ENCODE measurements at regions not wholly inside any gene's neighbourhood (a gene's known extent, or its start where the extent isn't known, plus 50 kb on each side); places are given as distances from the start of the nearest gene placed in this dataset.

DNA sequence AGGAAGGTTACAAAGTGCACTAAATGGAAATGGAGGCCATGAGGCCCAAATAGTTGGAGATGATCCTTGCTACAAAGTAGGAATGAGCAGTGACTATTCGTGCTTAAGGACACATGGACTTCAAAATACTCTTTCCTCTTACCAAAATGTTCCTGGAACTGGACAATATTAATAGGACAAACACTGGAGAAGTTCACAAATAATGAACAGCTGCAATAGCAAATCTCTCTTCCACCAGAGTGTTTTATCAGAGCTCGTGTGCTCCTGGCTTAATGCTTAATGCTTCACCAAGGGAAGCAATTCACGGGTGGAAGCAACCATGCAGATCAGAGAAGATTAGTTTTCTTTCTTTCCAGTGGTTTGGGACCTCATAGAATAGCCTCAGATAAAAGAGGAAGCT lies 435.4 kb downstream of the BCKDHB start:
- intact Hi-C loops (cut with DNase I; ENCODE audit: low total_unique reads): no loop called here

DNA sequence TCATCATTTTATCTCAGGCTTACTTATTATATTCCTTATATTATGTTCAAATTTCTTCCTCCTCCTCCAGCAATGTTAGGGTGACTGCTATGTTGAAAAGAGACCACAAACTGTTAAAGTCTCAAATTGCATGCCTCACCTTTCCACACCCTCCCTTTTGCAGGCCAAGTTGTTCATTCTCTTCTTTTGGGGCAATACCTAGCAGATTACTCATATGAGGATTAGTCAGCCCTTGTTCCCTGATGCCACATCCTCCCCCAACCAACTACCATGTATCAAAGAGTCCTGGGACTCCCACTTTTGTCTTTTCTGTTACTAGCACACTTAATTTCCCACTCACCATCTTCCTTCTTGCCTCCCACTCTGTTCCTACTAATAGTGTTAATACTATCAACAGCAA lies 434.7 kb downstream of the BCKDHB start:
- H3K9me3 ChIP-seq: peaks cover 0 to 2% (median 0%) of the 10 kb centered on the region in 4 donors
- intact Hi-C loops (cut with DNase I; ENCODE audit: low total_unique reads): no loop called here

More for the DNA sequence above, 435.4 kb downstream of the BCKDHB start:
- DNase-seq: no peak
- H3K36me3 ChIP-seq: no peaks in the 10 kb centered on the region
- 49 to 62% (median 58%) methylated on average over 3 of the region's 3 CpGs for WGBS, 5 donors
- H3K27me3 ChIP-seq: no peaks in the 10 kb centered on the region
- H3K27ac ChIP-seq: no peak overlapping the region
- TF ChIP-seq POLR2AphosphoS5 (IDR thresholded peaks at IDR 0.05) (no peak), EP300 (IDR thresholded peaks at IDR 0.05) (no peak), POLR2A (IDR thresholded peaks at IDR 0.05) (no peak)
- TF ChIP-seq, protein P1, sequence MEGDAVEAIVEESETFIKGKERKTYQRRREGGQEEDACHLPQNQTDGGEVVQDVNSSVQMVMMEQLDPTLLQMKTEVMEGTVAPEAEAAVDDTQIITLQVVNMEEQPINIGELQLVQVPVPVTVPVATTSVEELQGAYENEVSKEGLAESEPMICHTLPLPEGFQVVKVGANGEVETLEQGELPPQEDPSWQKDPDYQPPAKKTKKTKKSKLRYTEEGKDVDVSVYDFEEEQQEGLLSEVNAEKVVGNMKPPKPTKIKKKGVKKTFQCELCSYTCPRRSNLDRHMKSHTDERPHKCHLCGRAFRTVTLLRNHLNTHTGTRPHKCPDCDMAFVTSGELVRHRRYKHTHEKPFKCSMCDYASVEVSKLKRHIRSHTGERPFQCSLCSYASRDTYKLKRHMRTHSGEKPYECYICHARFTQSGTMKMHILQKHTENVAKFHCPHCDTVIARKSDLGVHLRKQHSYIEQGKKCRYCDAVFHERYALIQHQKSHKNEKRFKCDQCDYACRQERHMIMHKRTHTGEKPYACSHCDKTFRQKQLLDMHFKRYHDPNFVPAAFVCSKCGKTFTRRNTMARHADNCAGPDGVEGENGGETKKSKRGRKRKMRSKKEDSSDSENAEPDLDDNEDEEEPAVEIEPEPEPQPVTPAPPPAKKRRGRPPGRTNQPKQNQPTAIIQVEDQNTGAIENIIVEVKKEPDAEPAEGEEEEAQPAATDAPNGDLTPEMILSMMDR (IDR thresholded peaks at IDR 0.05): no peak
- no peaks in the 10 kb centered on the region for H3K9me3 ChIP-seq
- no peaks in the 10 kb centered on the region for H3K4me1 ChIP-seq
- H3K4me3 ChIP-seq: no peak overlapping the region

DNA sequence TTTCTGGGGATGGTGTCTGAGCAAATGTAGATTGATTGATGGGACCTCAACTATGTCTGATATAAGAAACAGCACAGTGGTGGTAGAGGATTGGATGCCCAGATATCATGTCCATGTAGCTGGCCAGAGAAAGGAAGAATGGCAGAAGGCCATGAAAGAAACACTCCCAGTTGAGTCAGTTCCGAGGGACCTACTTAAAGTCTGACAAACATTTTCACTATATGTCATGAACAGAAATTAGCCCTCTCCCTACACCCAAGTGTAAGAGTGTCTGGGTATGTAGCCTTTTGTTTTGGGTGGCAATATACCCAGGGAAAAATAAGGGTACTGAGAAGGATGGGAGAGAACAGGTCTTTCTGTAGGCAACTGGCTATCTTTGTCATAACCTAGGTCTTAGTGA lies 434.2 kb downstream of the BCKDHB start:
- 88 to 100% (median 94%) methylated on average over 1 of the region's 1 CpG for WGBS, 5 donors
- TF ChIP-seq, protein P1 (IDR thresholded peaks at IDR 0.05): no peak
- TF ChIP-seq POLR2A (IDR thresholded peaks at IDR 0.05) (no peak), POLR2AphosphoS5 (IDR thresholded peaks at IDR 0.05) (no peak), EP300 (IDR thresholded peaks at IDR 0.05) (no peak)
- H3K4me3 ChIP-seq: no peak overlapping the region
- intact Hi-C loops (cut with DNase I; ENCODE audit: low total_unique reads): no loop called here
- DNase-seq: no peak
- H3K27me3 ChIP-seq: no peaks in the 10 kb centered on the region
- peaks cover 0 to 7% (median 0%) of the 10 kb centered on the region in 4 donors for H3K9me3 ChIP-seq
- H3K36me3 ChIP-seq: no peaks in the 10 kb centered on the region
- no peak overlapping the region for H3K27ac ChIP-seq
- no peaks in the 10 kb centered on the region for H3K4me1 ChIP-seq

More for the DNA sequence above, 434.7 kb downstream of the BCKDHB start:
- no peak for DNase-seq
- no peaks in the 10 kb centered on the region for H3K36me3 ChIP-seq
- no peak for TF ChIP-seq EP300 (IDR thresholded peaks at IDR 0.05)
- TF ChIP-seq POLR2A (IDR thresholded peaks at IDR 0.05): no peak
- no peak for TF ChIP-seq POLR2AphosphoS5 (IDR thresholded peaks at IDR 0.05)
- TF ChIP-seq, protein P1 (IDR thresholded peaks at IDR 0.05): no peak
- no peak overlapping the region for H3K4me3 ChIP-seq
- no peak overlapping the region for H3K27ac ChIP-seq
- H3K27me3 ChIP-seq: no peaks in the 10 kb centered on the region
- H3K4me1 ChIP-seq: no peaks in the 10 kb centered on the region

DNA sequence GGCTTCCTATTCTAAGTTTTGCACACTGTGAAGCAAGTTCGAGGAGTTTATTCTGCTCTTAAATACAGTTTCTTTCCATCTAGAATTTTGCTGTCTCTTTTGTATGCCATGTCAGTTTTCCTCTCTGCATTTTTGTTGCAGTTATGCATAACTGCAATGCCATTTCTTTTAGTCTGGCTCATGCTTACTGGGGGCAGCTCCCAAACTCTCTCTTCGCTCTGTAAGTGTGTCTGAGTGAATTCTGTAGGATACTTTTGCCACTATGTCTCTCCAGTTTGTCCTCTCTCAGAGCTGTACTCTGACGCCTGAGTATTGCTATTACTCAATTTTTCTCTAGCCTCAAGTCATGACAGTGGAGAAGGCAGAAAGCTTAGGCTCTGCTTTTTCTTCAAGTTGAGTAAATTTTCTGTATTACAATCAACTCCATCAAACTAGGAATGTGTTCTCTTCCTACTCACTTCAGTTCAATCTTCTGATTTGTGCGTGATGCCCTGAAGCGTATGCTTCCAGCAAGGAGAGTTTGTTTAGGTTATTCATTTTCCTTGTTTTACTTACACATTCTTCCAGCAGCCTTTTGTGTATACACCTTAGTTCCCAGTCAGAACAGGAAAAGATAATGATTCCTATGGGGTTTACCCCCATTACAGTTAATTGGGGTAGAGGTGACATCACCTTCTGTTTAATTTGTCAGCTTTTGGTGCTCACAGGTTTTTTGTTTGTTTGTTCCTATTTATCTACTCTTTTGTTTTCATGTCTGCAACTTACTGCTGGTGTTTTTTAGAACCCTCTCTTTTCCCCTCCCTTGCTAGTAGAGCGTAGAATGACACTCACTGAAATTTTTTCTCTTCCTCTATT lies 430.9 kb downstream of the BCKDHB start:
- no peaks in the 10 kb centered on the region for H3K4me1 ChIP-seq
- no peak overlapping the region for H3K27ac ChIP-seq
- no peak for DNase-seq
- no peaks in the 10 kb centered on the region for H3K36me3 ChIP-seq
- H3K9me3 ChIP-seq: peaks cover 0 to 10% (median 0%) of the 10 kb centered on the region in 4 donors
- 79 to 87% (median 81%) methylated on average over 6 of the region's 6 CpGs for WGBS, 5 donors
- TF ChIP-seq, protein P1 (IDR thresholded peaks at IDR 0.05): no peak
- no peak for TF ChIP-seq POLR2A (IDR thresholded peaks at IDR 0.05)
- TF ChIP-seq POLR2AphosphoS5 (IDR thresholded peaks at IDR 0.05): no peak
- intact Hi-C loops (cut with DNase I; ENCODE audit: low total_unique reads): no loop called here
- H3K4me3 ChIP-seq: no peak overlapping the region
- H3K27me3 ChIP-seq: no peaks in the 10 kb centered on the region

Data from stomach (tissue), 8 donors.